HEK293 (cell line): ENCODE measurements at regions not wholly inside any gene's neighbourhood (a gene's known extent, or its start where the extent isn't known, plus 50 kb on each side); places are given as distances from the start of the nearest gene placed in this dataset.

Experiments
- CTCF ChIA-PET: fragments of 350-600 bp; formaldehyde crosslinking; extraction: SDS; loops from one replicate; lab custom pipeline; 2021; ENCODE audit warnings: antibody characterized with exemption; lab: Yijun Ruan, JAX
- POLR2A ChIA-PET: fragments of 300-600 bp; formaldehyde crosslinking; extraction: SDS; loops from one replicate; lab custom pipeline; 2020; ENCODE audit warnings: antibody characterized with exemption, inconsistent platforms; lab: Yijun Ruan, JAX
- H3K27ac ChIP-seq: fragments of 200-500 bp; sonication (Bioruptor generic); 2 replicates; pipeline ENCODE4 v1.5.1; 2014; ENCODE audit warnings: low read depth, low read length, control low read depth, inconsistent platforms; ENCODE audit errors: extremely low read depth
- H3K36me3 ChIP-seq, 2 experiments: fragments of 200-500 bp in 1 of 2; sonication (Bioruptor generic) in 1 of 2; 1 replicate in 1 of 2; 2 replicates in 1 of 2; pipeline ENCODE4 v1.5.1; 2014 to 2017; ENCODE audit warnings: inconsistent platforms in 2 of 2, low read length in 2 of 2; ENCODE audit not compliant: control insufficient read depth in 2 of 2, insufficient read depth in 1 of 2
- H3K4me1 ChIP-seq: fragments of 200-500 bp; sonication (Bioruptor generic); 2 replicates; pipeline ENCODE4 v1.5.1; 2014; ENCODE audit warnings: mild to moderate bottlenecking, low read length, inconsistent platforms; ENCODE audit not compliant: control insufficient read depth, insufficient read depth
- H3K4me3 ChIP-seq: 2 replicates; pipeline ENCODE4 v1.5.1; 2011; ENCODE audit warnings: low read depth, mild to moderate bottlenecking, control low read depth, low read length, moderate library complexity
- H3K9me3 ChIP-seq: fragments of 200-500 bp; sonication (Bioruptor generic); 2 replicates; pipeline ENCODE4 v1.5.1; 2014; ENCODE audit warnings: low read depth, low read length, inconsistent platforms; ENCODE audit not compliant: control insufficient read depth, insufficient read depth
- BCL11A ChIP-seq: fragments of 450-650 bp; formaldehyde crosslinking; IDR thresholded peaks from 2 replicates; pipeline ENCODE4 v1.5.1; 2016; ENCODE audit warnings: low read depth, missing biosample characterization, missing genetic modification characterization
- GLI2 ChIP-seq: fragments of 450-650 bp; formaldehyde crosslinking; IDR thresholded peaks from 2 replicates; pipeline ENCODE4; 2017; ENCODE audit warnings: missing biosample characterization, missing genetic modification characterization, low read depth, borderline replicate concordance
- GLIS2 ChIP-seq: fragments of 450-650 bp; formaldehyde crosslinking; IDR thresholded peaks from 2 replicates; pipeline ENCODE4 v1.5.1; 2016; ENCODE audit warnings: missing biosample characterization, missing genetic modification characterization
- HOXC10 ChIP-seq: sonication (generic); formaldehyde crosslinking; IDR thresholded peaks from 2 replicates; pipeline ENCODE4 v1.8.1; 2023; ENCODE audit warnings: mild to moderate bottlenecking, missing genetic modification reagents
- KLF8 ChIP-seq: fragments of 450-650 bp; formaldehyde crosslinking; IDR thresholded peaks from 2 replicates; pipeline ENCODE4 v1.5.1; 2016; ENCODE audit warnings: missing biosample characterization, missing genetic modification characterization
- MEIS1 ChIP-seq: sonication (generic); formaldehyde crosslinking; IDR thresholded peaks from 2 replicates; pipeline ENCODE4 v1.8.1; 2022; ENCODE audit warnings: missing genetic modification reagents, mild to moderate bottlenecking, borderline replicate concordance
- REST ChIP-seq: fragments of 450-650 bp; formaldehyde crosslinking; IDR thresholded peaks from 2 replicates; pipeline ENCODE4 v1.5.1; 2016; ENCODE audit warnings: missing biosample characterization, missing genetic modification characterization
- ZBTB11 ChIP-seq: fragments of 450-650 bp; formaldehyde crosslinking; conservative IDR thresholded peaks from 2 replicates; pipeline ENCODE4 v1.5.1; 2016; ENCODE audit warnings: low read depth, missing biosample characterization, missing genetic modification characterization
- ZBTB20 ChIP-seq: fragments of 450-650 bp; formaldehyde crosslinking; IDR thresholded peaks from 2 replicates; pipeline ENCODE4 v1.5.1; 2016; ENCODE audit warnings: missing biosample characterization, missing genetic modification characterization
- ZFHX2 ChIP-seq: fragments of 450-650 bp; formaldehyde crosslinking; conservative IDR thresholded peaks from 2 replicates; pipeline ENCODE4 v1.5.1; 2016; ENCODE audit warnings: missing biosample characterization, missing genetic modification characterization
- ZFP41 ChIP-seq: fragments of 450-650 bp; formaldehyde crosslinking; IDR thresholded peaks from 2 replicates; pipeline ENCODE4 v1.5.1; 2016; ENCODE audit warnings: missing biosample characterization, missing genetic modification characterization, borderline replicate concordance
- ZFP69B ChIP-seq: fragments of 450-650 bp; formaldehyde crosslinking; IDR thresholded peaks from 2 replicates; pipeline ENCODE4 v1.5.1; 2016; ENCODE audit warnings: missing biosample characterization, missing genetic modification characterization
- ZIC2 ChIP-seq: fragments of 450-650 bp; formaldehyde crosslinking; IDR thresholded peaks from 2 replicates; pipeline ENCODE4 v1.5.1; 2016; ENCODE audit warnings: missing biosample characterization, missing genetic modification characterization
- ZNF114 ChIP-seq: fragments of 450-650 bp; formaldehyde crosslinking; IDR thresholded peaks from 2 replicates; pipeline ENCODE4 v1.5.0; 2017; ENCODE audit warnings: missing biosample characterization, missing genetic modification characterization
- ZNF155 ChIP-seq: fragments of 450-650 bp; formaldehyde crosslinking; IDR thresholded peaks from 2 replicates; pipeline ENCODE4 v1.5.1; 2016; ENCODE audit warnings: missing biosample characterization, missing genetic modification characterization
- ZNF18 ChIP-seq: fragments of 450-650 bp; formaldehyde crosslinking; IDR thresholded peaks from 2 replicates; pipeline ENCODE4 v1.5.1; 2016; ENCODE audit warnings: missing biosample characterization, missing genetic modification characterization
- ZNF292 ChIP-seq: fragments of 450-650 bp; formaldehyde crosslinking; IDR thresholded peaks from 2 replicates; pipeline ENCODE4 v1.5.1; 2016; ENCODE audit warnings: low read depth, missing biosample characterization, missing genetic modification characterization, borderline replicate concordance
- ZNF366 ChIP-seq: fragments of 450-650 bp; formaldehyde crosslinking; conservative IDR thresholded peaks from 2 replicates; pipeline ENCODE4 v1.5.1; 2016; ENCODE audit warnings: missing biosample characterization, missing genetic modification characterization
- ZNF423 ChIP-seq: fragments of 450-650 bp; formaldehyde crosslinking; IDR thresholded peaks from 2 replicates; pipeline ENCODE4 v1.5.1; 2016; ENCODE audit warnings: missing biosample characterization, missing genetic modification characterization
- ZNF510 ChIP-seq: fragments of 450-650 bp; formaldehyde crosslinking; IDR thresholded peaks from 2 replicates; pipeline ENCODE4 v1.5.1; 2018; ENCODE audit warnings: mild to moderate bottlenecking, missing genetic modification characterization, missing biosample characterization; ENCODE audit not compliant: insufficient replicate concordance
- ZNF571 ChIP-seq: fragments of 450-650 bp; formaldehyde crosslinking; IDR thresholded peaks from 2 replicates; pipeline ENCODE4 v1.5.0; 2017; ENCODE audit warnings: missing biosample characterization, missing genetic modification characterization
- ZNF660 ChIP-seq: fragments of 450-650 bp; IDR thresholded peaks from 2 replicates; pipeline ENCODE4 v1.5.1; 2018; ENCODE audit warnings: missing biosample characterization, mild to moderate bottlenecking, missing genetic modification characterization
- ZNF670 ChIP-seq: fragments of 450-650 bp; formaldehyde crosslinking; IDR thresholded peaks from 2 replicates; pipeline ENCODE4 v1.5.1; 2016; ENCODE audit warnings: missing biosample characterization, missing genetic modification characterization, low read depth
- ZNF701 ChIP-seq: fragments of 450-650 bp; formaldehyde crosslinking; IDR thresholded peaks from 2 replicates; pipeline ENCODE4 v1.5.1; 2016; ENCODE audit warnings: missing biosample characterization, missing genetic modification characterization

- no peak for TF ChIP-seq REST (tag by site-specific recombination)
- TF ChIP-seq ZNF701, result no peak
- TF ChIP-seq ZFP69B (tag by site-specific recombination), result no peak
- no peak for TF ChIP-seq ZNF423 (tag by site-specific recombination)
- no peak for TF ChIP-seq ZNF292
Measured at GRCh38 chr16:58948244-58948643, 214.1 kb upstream of the GOT2 start (continued).

- CTCF ChIA-PET, result interaction anchor here (0.5 to 0.7 kb wide), 2 partner anchors 9 to 85 kb away, joined by 3 to 6 read pairs; no protein-coding TSS in a partner anchor
Measured at GRCh38 chr16:58940609-58941008, 206.5 kb upstream of the GOT2 start.

More at GRCh38 chr16:58940609-58941008, 206.5 kb upstream of the GOT2 start:
- H3K4me3 ChIP-seq, result no peak overlapping the region
- no peaks in the 10 kb centered on the region for H3K4me1 ChIP-seq
- TF ChIP-seq ZNF510 (tag by site-specific recombination) (no peak), REST (tag by site-specific recombination) (no peak), HOXC10 (CRISPR knock-in tag) (no peak), ZNF155 (no peak), ZNF571 (tag by site-specific recombination) (no peak), ZNF366 (tag by site-specific recombination) (no peak), ZFP41 (no peak), ZNF660 (tag by site-specific recombination) (no peak), GLIS2 (no peak), ZNF114 (no peak), ZFHX2 (tag by site-specific recombination) (no peak), ZBTB20 (no peak), BCL11A (no peak), ZBTB11 (no peak), GLI2 (no peak), MEIS1 (CRISPR knock-in tag) (no peak), ZIC2 (tag by site-specific recombination) (no peak), ZNF18 (tag by site-specific recombination) (no peak), ZNF670 (tag by site-specific recombination) (no peak), KLF8 (no peak)
- TF ChIP-seq, all 188 proteins: peak for 0
- H3K36me3 ChIP-seq, result no peaks in the 10 kb centered on the region
- POLR2A ChIA-PET, result no interaction called here
- H3K27ac ChIP-seq, result no peak overlapping the region
- no peaks in the 10 kb centered on the region for H3K9me3 ChIP-seq
